ENCODE measurements at regions not wholly inside any gene's neighbourhood (a gene's known extent, or its start where the extent isn't known, plus 50 kb on each side); places are given as distances from the start of the nearest gene placed in this dataset.
A peak's percentile ranks its signal among the peaks of the same experiment; 100 is the strongest.

- CTCF ChIA-PET, result no interaction called here
- POLR2A ChIA-PET, result no interaction called here
- TF ChIP-seq, protein P1, sequence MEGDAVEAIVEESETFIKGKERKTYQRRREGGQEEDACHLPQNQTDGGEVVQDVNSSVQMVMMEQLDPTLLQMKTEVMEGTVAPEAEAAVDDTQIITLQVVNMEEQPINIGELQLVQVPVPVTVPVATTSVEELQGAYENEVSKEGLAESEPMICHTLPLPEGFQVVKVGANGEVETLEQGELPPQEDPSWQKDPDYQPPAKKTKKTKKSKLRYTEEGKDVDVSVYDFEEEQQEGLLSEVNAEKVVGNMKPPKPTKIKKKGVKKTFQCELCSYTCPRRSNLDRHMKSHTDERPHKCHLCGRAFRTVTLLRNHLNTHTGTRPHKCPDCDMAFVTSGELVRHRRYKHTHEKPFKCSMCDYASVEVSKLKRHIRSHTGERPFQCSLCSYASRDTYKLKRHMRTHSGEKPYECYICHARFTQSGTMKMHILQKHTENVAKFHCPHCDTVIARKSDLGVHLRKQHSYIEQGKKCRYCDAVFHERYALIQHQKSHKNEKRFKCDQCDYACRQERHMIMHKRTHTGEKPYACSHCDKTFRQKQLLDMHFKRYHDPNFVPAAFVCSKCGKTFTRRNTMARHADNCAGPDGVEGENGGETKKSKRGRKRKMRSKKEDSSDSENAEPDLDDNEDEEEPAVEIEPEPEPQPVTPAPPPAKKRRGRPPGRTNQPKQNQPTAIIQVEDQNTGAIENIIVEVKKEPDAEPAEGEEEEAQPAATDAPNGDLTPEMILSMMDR (IDR thresholded peaks at IDR 0.05; ENCODE audit: insufficient read depth, low read length, missing control alignments), result no peak
- H3K4me3 ChIP-seq (ENCODE audit: low read depth, low read length), result no peak overlapping the region
- DNase-seq (ENCODE audit: low read depth, low spot score), result no peak
These were observed 186.0 kb upstream of the PLXNA2 start for GRCh38 chr1:208430220-208430619.

GRCh38 chr1:208431721-208432120, 187.5 kb upstream of the PLXNA2 start:
- no peak overlapping the region for H3K4me3 ChIP-seq (ENCODE audit: low read depth, low read length)
- CTCF ChIA-PET, result interaction anchor here (0.8 to 1.7 kb wide), 2 partner anchors 9 to 410 kb away, joined by 3 to 4 read pairs; no protein-coding TSS in a partner anchor
- DNase-seq (ENCODE audit: low read depth, low spot score), result peak; percentile 71
- POLR2A ChIA-PET, result interaction anchor here (0.5 kb wide), 2 partner anchors 9 to 98 kb away, joined by 3 read pairs; no protein-coding TSS in a partner anchor
- TF ChIP-seq, protein P1 (IDR thresholded peaks at IDR 0.05; ENCODE audit: insufficient read depth, low read length, missing control alignments), result no peak

DNA sequence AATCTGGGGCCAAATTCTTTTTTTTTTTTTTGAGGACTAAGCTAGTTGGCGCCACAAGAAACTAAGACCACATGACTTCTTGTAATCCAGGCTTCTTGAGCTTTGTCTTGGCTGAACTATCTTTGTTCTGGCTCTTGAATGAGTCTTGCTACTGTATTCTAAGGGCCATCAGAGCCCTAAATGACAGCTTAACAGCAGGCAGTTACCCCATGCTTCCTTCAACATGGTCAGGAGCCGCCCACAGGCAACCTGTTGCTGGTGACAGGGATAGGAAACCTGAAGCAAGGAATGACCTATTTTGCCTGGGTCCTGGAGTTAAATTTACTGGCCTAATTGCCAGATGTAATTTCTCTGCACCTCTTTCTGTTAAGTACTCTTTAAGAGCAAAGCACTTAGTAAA, 188.2 kb upstream of the PLXNA2 start:
- ChIA-PET CTCF (interaction anchor here (0.8 to 1.7 kb wide), 2 partner anchors 9 to 410 kb away, joined by 3 to 4 read pairs; no protein-coding TSS in a partner anchor), POLR2A (interaction anchor here (0.5 kb wide), 1 partner anchor 99 kb away, joined by 3 read pairs; no protein-coding TSS in a partner anchor)
- TF ChIP-seq, protein P1 (IDR thresholded peaks at IDR 0.05; ENCODE audit: insufficient read depth, low read length, missing control alignments), result no peak
- no peak for DNase-seq (ENCODE audit: low read depth, low spot score)
- H3K4me3 ChIP-seq (ENCODE audit: low read depth, low read length), result no peak overlapping the region

DNA sequence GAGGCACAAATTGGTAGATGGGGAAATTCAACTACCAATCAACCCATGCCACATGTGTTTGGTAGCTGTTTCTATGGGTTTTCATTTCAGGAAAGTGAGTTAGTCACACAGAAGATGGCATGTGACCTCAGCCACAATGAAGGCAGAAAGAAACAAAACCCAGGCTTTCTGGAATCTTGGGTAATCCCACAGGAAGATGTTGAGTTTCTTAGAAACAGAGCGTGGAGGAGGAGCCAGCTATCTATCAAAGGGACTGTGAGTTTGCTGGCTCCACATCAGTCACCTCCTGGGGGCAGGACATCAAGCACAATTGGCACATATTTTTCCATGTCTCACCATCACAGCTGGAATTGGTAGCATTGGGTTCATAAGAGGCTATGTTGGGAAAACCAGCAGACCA, 188.9 kb upstream of the PLXNA2 start:
- no peak for DNase-seq (ENCODE audit: low read depth, low spot score)
- POLR2A ChIA-PET, result no interaction called here
- H3K4me3 ChIP-seq (ENCODE audit: low read depth, low read length), result no peak overlapping the region
- CTCF ChIA-PET, result interaction anchor here (1.1 kb wide), 1 partner anchor 17 kb away, joined by 3 read pairs; no protein-coding TSS in a partner anchor
- TF ChIP-seq, protein P1 (IDR thresholded peaks at IDR 0.05; ENCODE audit: insufficient read depth, low read length, missing control alignments), result no peak

DNA sequence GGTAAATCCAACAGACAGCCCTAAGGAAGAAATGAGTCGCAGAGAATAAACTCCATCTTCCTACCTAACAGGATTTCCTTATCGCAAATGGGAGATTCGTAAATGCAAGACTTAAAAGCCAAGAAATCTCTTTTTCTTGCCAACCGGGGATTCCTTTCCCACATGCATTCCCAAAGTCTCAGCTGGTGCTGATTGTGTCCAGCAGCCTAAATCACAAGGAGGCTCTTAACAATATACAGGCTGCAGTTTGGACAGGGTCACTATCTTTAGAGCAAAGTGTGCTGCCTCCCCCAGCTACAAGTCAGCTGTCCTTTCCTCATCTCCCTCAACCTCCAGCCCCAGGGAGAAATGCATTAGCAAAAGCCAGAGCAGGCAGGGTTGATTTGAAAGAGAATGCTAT, 189.8 kb upstream of the PLXNA2 start:
- TF ChIP-seq, protein P1 (IDR thresholded peaks at IDR 0.05; ENCODE audit: insufficient read depth, low read length, missing control alignments), result no peak
- CTCF ChIA-PET, result interaction anchor here (1.1 kb wide), 1 partner anchor 16 kb away, joined by 3 read pairs; no protein-coding TSS in a partner anchor

DNA sequence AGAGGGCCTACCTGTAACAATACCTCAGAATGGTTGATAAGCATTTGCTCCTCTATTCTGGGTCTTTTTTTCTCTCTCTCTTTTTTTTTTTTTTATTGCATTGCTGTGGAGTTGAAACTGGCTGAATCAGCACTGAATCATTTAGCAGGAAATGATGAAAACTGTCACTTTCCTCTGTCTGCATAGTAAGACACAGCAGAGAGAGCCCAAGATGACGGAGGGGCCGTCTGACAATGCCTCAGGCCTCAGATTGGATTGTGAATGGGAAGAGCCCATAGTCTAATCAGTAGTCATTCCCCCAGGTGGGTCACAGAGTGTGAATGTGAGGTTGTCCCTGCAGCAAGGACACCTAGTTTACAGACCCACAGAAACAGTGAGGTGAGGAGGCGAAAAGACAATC, 193.2 kb upstream of the PLXNA2 start:
- ChIA-PET POLR2A (no interaction called here), CTCF (no interaction called here)
- H3K4me3 ChIP-seq (ENCODE audit: low read depth, low read length), result no peak overlapping the region
- no peak for DNase-seq (ENCODE audit: low read depth, low spot score)
- TF ChIP-seq, protein P1 (IDR thresholded peaks at IDR 0.05; ENCODE audit: insufficient read depth, low read length, missing control alignments), result no peak

More for the DNA sequence above, 189.8 kb upstream of the PLXNA2 start:
- no peak for DNase-seq (ENCODE audit: low read depth, low spot score)
- POLR2A ChIA-PET, result no interaction called here
- no peak overlapping the region for H3K4me3 ChIP-seq (ENCODE audit: low read depth, low read length)

All from AG04449 (cell line).